Mesenchymal stem cell (in vitro differentiated cells and primary cell): ENCODE measurements at regions not wholly inside any gene's neighbourhood (a gene's known extent, or its start where the extent isn't known, plus 50 kb on each side); places are given as distances from the start of the nearest gene placed in this dataset.
"Not testable (repeated sequence)": the region's sequence is repeated elsewhere in the genome, so short reads cannot be mapped to it uniquely, and the experiment has no call there.

ENCODE experiments used
- DNase-seq: peaks from one replicate; pipeline ENCODE4 v3.0.0-alpha.2; 2013
- H2AFZ ChIP-seq: one replicate; pipeline ENCODE4 v1.6.1; 2013; ENCODE audit warnings: low read depth, mild to moderate bottlenecking, control low read depth, inconsistent platforms, low read length, moderate library complexity
- H2AK5ac ChIP-seq: 2 replicates; pipeline ENCODE4 v1.6.1; 2013; ENCODE audit warnings: low read length, moderate library complexity, mild to moderate bottlenecking, inconsistent platforms; ENCODE audit not compliant: severe bottlenecking
- H2BK120ac ChIP-seq: one replicate; pipeline ENCODE4 v1.6.1; 2013; ENCODE audit warnings: low read depth, mild to moderate bottlenecking, inconsistent platforms, low read length, moderate library complexity
- H2BK12ac ChIP-seq, 2 experiments: one replicate each; pipeline ENCODE4 v1.6.1; 2013; ENCODE audit warnings: inconsistent platforms in 2 of 2, low read length in 2 of 2, mild to moderate bottlenecking in 2 of 2, moderate library complexity in 2 of 2, control low read depth in 1 of 2
- H2BK15ac ChIP-seq: one replicate; pipeline ENCODE4 v1.6.1; 2013; ENCODE audit warnings: mild to moderate bottlenecking, low read depth, inconsistent platforms; ENCODE audit not compliant: poor library complexity, severe bottlenecking
- H2BK5ac ChIP-seq: 2 replicates; pipeline ENCODE4 v1.6.1; 2013; ENCODE audit warnings: low read depth, mild to moderate bottlenecking, low read length, control low read depth, inconsistent platforms; ENCODE audit not compliant: poor library complexity, severe bottlenecking
- H3K14ac ChIP-seq, 2 experiments: one replicate each; pipeline ENCODE4 v1.6.1; 2013; ENCODE audit warnings: inconsistent platforms in 2 of 2, low read length in 2 of 2, control low read depth in 1 of 2, mild to moderate bottlenecking in 1 of 2, moderate library complexity in 1 of 2
- H3K18ac ChIP-seq, 2 experiments: one replicate each; pipeline ENCODE4 v1.6.1; 2013; ENCODE audit warnings: inconsistent platforms in 2 of 2, low read length in 2 of 2, control low read depth in 1 of 2, low read depth in 1 of 2, mild to moderate bottlenecking in 1 of 2
- H3K23ac ChIP-seq, 2 experiments: one replicate each; pipeline ENCODE4 v1.6.1; 2013; ENCODE audit warnings: inconsistent platforms in 2 of 2, low read length in 2 of 2, mild to moderate bottlenecking in 2 of 2, moderate library complexity in 2 of 2, control low read depth in 1 of 2
- H3K27ac ChIP-seq: 2 replicates; pipeline ENCODE4 v1.5.1; 2013; ENCODE audit warnings: mild to moderate bottlenecking, moderate library complexity, low read length, control low read depth, inconsistent platforms; ENCODE audit not compliant: poor library complexity, severe bottlenecking
- H3K27me3 ChIP-seq, 2 experiments: 2 replicates each; pipeline versions ENCODE4 v1.6.1 to v1.7.0; 2013; ENCODE audit warnings: low read length in 2 of 2, mild to moderate bottlenecking in 2 of 2, moderate library complexity in 2 of 2, control low read depth in 1 of 2, inconsistent platforms in 1 of 2; ENCODE audit not compliant: control insufficient read depth in 1 of 2, insufficient read depth in 1 of 2
- H3K36me3 ChIP-seq, 2 experiments: 2 replicates each; pipeline versions ENCODE4 v1.6.1 to v1.7.0; 2013; ENCODE audit warnings: low read length in 2 of 2, control low read depth in 1 of 2, inconsistent platforms in 1 of 2, low read depth in 1 of 2, mild to moderate bottlenecking in 1 of 2; ENCODE audit not compliant: insufficient read depth in 2 of 2, control insufficient read depth in 1 of 2
- H3K4ac ChIP-seq, 2 experiments: one replicate each; pipeline ENCODE4 v1.6.1; 2013; ENCODE audit warnings: inconsistent platforms in 2 of 2, low read length in 2 of 2, mild to moderate bottlenecking in 2 of 2, moderate library complexity in 2 of 2, control low read depth in 1 of 2, low read depth in 1 of 2
- H3K4me1 ChIP-seq: 2 replicates; pipeline ENCODE4 v1.6.1; 2013; ENCODE audit warnings: low read depth, low read length, control low read depth; ENCODE audit not compliant: control insufficient read depth, insufficient read depth
- H3K4me2 ChIP-seq: 2 replicates; pipeline ENCODE4 v1.6.1; 2013; ENCODE audit warnings: low read length, mild to moderate bottlenecking, inconsistent platforms; ENCODE audit not compliant: poor library complexity, severe bottlenecking
- H3K4me3 ChIP-seq, 2 experiments: 2 replicates each; pipeline versions ENCODE4 v1.5.1 to v1.7.0; 2013; ENCODE audit warnings: low read length in 2 of 2, mild to moderate bottlenecking in 2 of 2, control low read depth in 1 of 2, low read depth in 1 of 2; ENCODE audit not compliant: insufficient read depth in 1 of 2
- H3K79me1 ChIP-seq: replicated peaks from 2 replicates; pipeline ENCODE4 v1.6.1; 2013; ENCODE audit warnings: mild to moderate bottlenecking, control low read depth, low read length, inconsistent platforms; ENCODE audit not compliant: poor library complexity, severe bottlenecking
- H3K9ac ChIP-seq: 2 replicates; pipeline ENCODE4 v1.7.0; 2013; ENCODE audit warnings: mild to moderate bottlenecking, low read length, moderate library complexity
- H3K9me3 ChIP-seq: 2 replicates; pipeline ENCODE4 v1.7.0; 2013; ENCODE audit warnings: mild to moderate bottlenecking, low read length; ENCODE audit not compliant: control insufficient read depth
- H4K8ac ChIP-seq: one replicate; pipeline ENCODE4 v1.6.1; 2013; ENCODE audit warnings: inconsistent platforms, mild to moderate bottlenecking, low read length, moderate library complexity
- H4K91ac ChIP-seq: one replicate; pipeline ENCODE4 v1.6.1; 2013; ENCODE audit warnings: mild to moderate bottlenecking, low read length, inconsistent platforms
- WGBS: methylation state at CpG from one replicate; pipeline ENCODE4 v1.1.7; 2013; ENCODE audit warnings: mixed read lengths; 5-methylcytosine and 5-hydroxymethylcytosine counted together

- Histone ChIP-seq H3K23ac (no peak overlapping the region), H3K14ac (no peak overlapping the region), H2BK12ac (no peak overlapping the region), H2BK15ac (no peak overlapping the region), H3K4me3 (no peak overlapping the region), H2BK5ac (no peak overlapping the region), H3K36me3 (no peaks in the 10 kb centered on the region), H3K79me1 (no peaks in the 10 kb centered on the region), H3K9ac (no peak overlapping the region), H3K9me3 (no peaks in the 10 kb centered on the region), H3K4ac (no peak overlapping the region), H3K4me2 (no peak overlapping the region), H2AFZ (no peak overlapping the region), H3K18ac (no peak overlapping the region), H2AK5ac (no peak overlapping the region), H3K27me3 (no peaks in the 10 kb centered on the region), H3K27ac (no peak overlapping the region), H2BK120ac (no peak overlapping the region), H4K8ac (no peak overlapping the region), H4K91ac (no peak overlapping the region), H3K4me1 (no peaks in the 10 kb centered on the region)
- DNase-seq, result no peak
- no CpG with 5 or more reads among the region's 2 CpGs for WGBS
These were observed 366.0 kb downstream of the OMA1 start for GRCh38 chr1:58180537-58180936.

DNA sequence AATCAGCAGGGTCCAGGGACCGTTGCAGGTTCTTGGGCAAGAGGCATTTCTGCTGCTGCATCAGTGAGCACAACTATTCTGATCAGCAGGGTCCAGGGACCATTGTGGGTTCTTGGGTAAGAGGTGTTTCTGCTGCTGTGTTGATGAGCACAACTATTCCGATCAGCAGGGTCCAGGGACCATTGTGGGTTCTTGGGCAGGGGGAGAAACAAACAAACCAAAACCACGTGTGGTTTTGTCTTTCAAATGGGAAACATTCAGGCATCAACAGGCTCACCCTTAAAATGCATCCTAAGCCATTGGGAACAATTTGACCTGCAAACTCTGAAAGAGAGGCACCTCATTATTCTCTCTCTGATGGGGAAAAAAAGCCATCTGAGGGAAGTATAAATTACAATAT, 377.4 kb downstream of the OMA1 start:
- H3K27me3 ChIP-seq, H2BK12ac ChIP-seq, H2BK120ac ChIP-seq, H3K4me2 ChIP-seq, H2BK5ac ChIP-seq, H3K23ac ChIP-seq, H3K27ac ChIP-seq, DNase-seq, H2AK5ac ChIP-seq, H2AFZ ChIP-seq, H3K4me1 ChIP-seq, H3K36me3 ChIP-seq, H3K79me1 ChIP-seq, H4K8ac ChIP-seq, H3K4ac ChIP-seq, H3K9ac ChIP-seq, H3K9me3 ChIP-seq, H4K91ac ChIP-seq, H3K18ac ChIP-seq, H3K14ac ChIP-seq, H2BK15ac ChIP-seq, H3K4me3 ChIP-seq: not testable (repeated sequence)
- 78% methylated on average over 2 of the region's 3 CpGs for WGBS

GRCh38 chr1:58167131-58167530, 379.4 kb downstream of the OMA1 start:
- not testable (repeated sequence) for H2AK5ac ChIP-seq, H3K4me1 ChIP-seq, H2AFZ ChIP-seq, H3K36me3 ChIP-seq, H4K91ac ChIP-seq, H3K27ac ChIP-seq, DNase-seq, H3K27me3 ChIP-seq, H3K4me2 ChIP-seq, H3K9me3 ChIP-seq, H3K14ac ChIP-seq, H3K79me1 ChIP-seq, H4K8ac ChIP-seq, H2BK12ac ChIP-seq, H2BK5ac ChIP-seq, H3K4ac ChIP-seq, H3K23ac ChIP-seq, H3K9ac ChIP-seq, H2BK15ac ChIP-seq, H3K18ac ChIP-seq, H3K4me3 ChIP-seq, H2BK120ac ChIP-seq
- 67% methylated on average over 1 of the region's 1 CpG for WGBS

DNA sequence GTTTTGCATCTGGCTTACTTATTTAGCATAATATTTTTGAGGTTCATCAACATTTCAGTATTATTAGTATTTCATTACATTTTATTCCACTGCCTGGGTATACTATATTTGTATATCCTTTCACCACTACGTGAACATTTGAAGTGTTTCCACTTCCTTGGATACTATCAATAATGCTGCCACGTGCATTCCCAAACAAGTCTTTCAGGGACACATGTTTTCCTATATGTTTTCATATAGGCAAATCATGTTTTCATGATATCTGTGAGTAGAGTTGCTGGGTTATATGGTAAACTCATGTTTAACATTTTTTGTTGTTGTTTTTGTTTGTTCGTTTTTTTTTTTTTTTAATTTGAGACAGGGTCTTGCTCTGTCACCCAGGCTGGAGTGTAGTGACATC, 380.1 kb downstream of the OMA1 start:
- Histone ChIP-seq H2BK120ac (no peak overlapping the region), H2AFZ (no peak overlapping the region), H2BK12ac (no peak overlapping the region), H4K8ac (no peak overlapping the region), H3K9me3 (no peaks in the 10 kb centered on the region), H3K23ac (no peak overlapping the region), H3K36me3 (no peaks in the 10 kb centered on the region), H2BK5ac (no peak overlapping the region), H3K9ac (no peak overlapping the region), H2AK5ac (no peak overlapping the region), H3K4me2 (no peak overlapping the region), H3K27ac (no peak overlapping the region), H3K4me1 (no peaks in the 10 kb centered on the region), H2BK15ac (no peak overlapping the region), H4K91ac (no peak overlapping the region), H3K14ac (no peak overlapping the region), H3K27me3 (no peaks in the 10 kb centered on the region), H3K4me3 (no peak overlapping the region), H3K18ac (no peak overlapping the region), H3K4ac (no peak overlapping the region), H3K79me1 (no peaks in the 10 kb centered on the region)
- 62% methylated on average over 3 of the region's 3 CpGs for WGBS
- DNase-seq, result no peak
